GM10248 (cell line): ENCODE measurements at regions not wholly inside any gene's neighbourhood (a gene's known extent, or its start where the extent isn't known, plus 50 kb on each side); places are given as distances from the start of the nearest gene placed in this dataset.

ENCODE experiments used
- CTCF ChIA-PET: fragments of 300-600 bp; sonication (Branson Sonifier 250); formaldehyde crosslinking; extraction: SDS; loops from one replicate; lab custom pipeline; 2021; ENCODE audit warnings: antibody characterized with exemption; lab: Yijun Ruan, JAX
- POLR2A ChIA-PET: fragments of 350-650 bp; sonication (Branson Sonifier 250); formaldehyde crosslinking; extraction: SDS; loops from one replicate; lab custom pipeline; 2020; ENCODE audit warnings: antibody characterized with exemption; lab: Yijun Ruan, JAX
- DNase-seq: peaks from one replicate; pipeline ENCODE4 v3.0.0; 2012; ENCODE audit errors: extremely low spot score
- CTCF ChIP-seq: IDR thresholded peaks from 2 replicates; pipeline ENCODE4 v1.5.1; 2012; ENCODE audit warnings: mild to moderate bottlenecking, low read depth; ENCODE audit errors: extremely low read depth, missing control alignments, control extremely low read depth

- POLR2A ChIA-PET, result no interaction called here
- no peak for TF ChIP-seq CTCF
- CTCF ChIA-PET, result interaction anchor here (1.4 kb wide), 1 partner anchor 14 kb away, joined by 3 read pairs; no protein-coding TSS in a partner anchor
- DNase-seq, result no peak
Observed at GRCh38 chr9:18138656-18139055, 335.3 kb upstream of the ADAMTSL1 start.

- no peak for DNase-seq
- ChIA-PET POLR2A (no interaction called here), CTCF (no interaction called here)
- TF ChIP-seq CTCF, result no peak
Observed at GRCh38 chr9:18141681-18142080, 332.3 kb upstream of the ADAMTSL1 start.

GRCh38 chr9:18143073-18143745, 330.7 kb upstream of the ADAMTSL1 start:
- no peak for TF ChIP-seq CTCF
- ChIA-PET POLR2A (no interaction called here), CTCF (interaction anchor here (0.8 to 1.4 kb wide), 2 partner anchors 10 to 332 kb away, joined by 3 read pairs; no protein-coding TSS in a partner anchor)
- DNase-seq, result no peak

GRCh38 chr9:18146329-18146728, 327.6 kb upstream of the ADAMTSL1 start:
- no peak for TF ChIP-seq CTCF
- no peak for DNase-seq
- ChIA-PET POLR2A (no interaction called here), CTCF (interaction anchor here (0.9 to 1.6 kb wide), 3 partner anchors 14 to 27 kb away, joined by 3 to 4 read pairs (median 3); no protein-coding TSS in a partner anchor)

- no peak for DNase-seq
Observed at GRCh38 chr9:18149471-18150011, 324.4 kb upstream of the ADAMTSL1 start.

GRCh38 chr9:18154661-18155060, 319.3 kb upstream of the ADAMTSL1 start:
- ChIA-PET CTCF (no interaction called here), POLR2A (no interaction called here)
- no peak for TF ChIP-seq CTCF
- DNase-seq, result no peak

More at GRCh38 chr9:18149471-18150011, 324.4 kb upstream of the ADAMTSL1 start:
- ChIA-PET CTCF (no interaction called here), POLR2A (no interaction called here)
- TF ChIP-seq CTCF, result no peak
